Iris pigment epithelial cell (primary cell): ENCODE measurements at regions not wholly inside any gene's neighbourhood (a gene's known extent, or its start where the extent isn't known, plus 50 kb on each side); places are given as distances from the start of the nearest gene placed in this dataset.

ENCODE experiments used
- DNase-seq: peaks from one replicate; pipeline ENCODE4 v3.0.0-alpha.2; 2011; ENCODE audit warnings: low read depth

DNA sequence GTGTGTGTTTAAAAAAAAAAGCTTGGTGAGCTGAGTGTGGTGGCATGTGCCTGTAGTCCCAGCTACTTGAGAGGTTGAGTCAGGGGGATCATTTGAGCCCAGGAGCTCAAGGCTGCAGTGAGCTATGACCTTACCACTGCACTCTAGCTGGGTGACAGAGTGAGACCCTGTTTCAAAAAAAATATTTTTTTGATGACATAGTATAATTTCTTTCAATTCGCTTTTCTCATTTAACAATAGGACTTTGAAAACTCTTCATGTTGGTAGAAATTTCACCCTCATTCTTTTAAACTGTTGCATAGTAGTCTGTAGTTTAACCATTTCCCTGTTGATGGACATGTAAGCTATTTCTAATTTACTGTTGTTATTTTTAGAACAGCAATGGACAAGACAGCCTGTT is 55.7 kb upstream of the EXOC6 start:
- no peak for DNase-seq
